ENCODE measurements at regions not wholly inside any gene's neighbourhood (a gene's known extent, or its start where the extent isn't known, plus 50 kb on each side); places are given as distances from the start of the nearest gene placed in this dataset.

DNA sequence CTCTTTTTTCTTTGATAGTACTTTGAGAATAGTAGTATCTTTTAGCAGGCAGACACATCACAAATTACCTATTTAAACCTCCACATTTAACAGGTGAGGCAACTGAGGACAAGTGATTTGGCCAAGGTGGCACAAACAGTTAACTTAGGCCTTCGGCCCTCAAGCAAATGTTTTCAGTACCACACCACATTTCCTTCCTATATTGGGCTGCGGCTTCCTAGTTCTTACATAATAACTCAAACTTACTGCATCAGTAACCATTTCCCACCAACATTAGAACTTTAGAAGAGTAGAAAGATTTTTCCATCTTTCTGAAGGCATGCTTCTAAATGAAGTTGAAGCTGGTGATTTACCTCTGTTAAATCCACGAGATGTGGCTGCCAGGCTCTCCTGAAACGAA lies 63.2 kb upstream of the SLC4A4 start:
- Histone ChIP-seq H3K27me3 (ENCODE audit: insufficient read depth in 3 of 3, low read length in 2 of 3) (no peaks in the 10 kb centered on the region), H3K36me3 (ENCODE audit: insufficient read depth in 1 of 2, low read depth in 1 of 2) (no peaks in the 10 kb centered on the region), H3K27ac (no peak overlapping the region), H3K4me3 (no peak overlapping the region), H3K4me1 (no peaks in the 10 kb centered on the region), H3K9me3 (no peaks in the 10 kb centered on the region)
- DNase-seq: no peak
- intact Hi-C loops (cut with DNase I): no loop called here
- ATAC-seq: no peak
- TF ChIP-seq, protein P1, sequence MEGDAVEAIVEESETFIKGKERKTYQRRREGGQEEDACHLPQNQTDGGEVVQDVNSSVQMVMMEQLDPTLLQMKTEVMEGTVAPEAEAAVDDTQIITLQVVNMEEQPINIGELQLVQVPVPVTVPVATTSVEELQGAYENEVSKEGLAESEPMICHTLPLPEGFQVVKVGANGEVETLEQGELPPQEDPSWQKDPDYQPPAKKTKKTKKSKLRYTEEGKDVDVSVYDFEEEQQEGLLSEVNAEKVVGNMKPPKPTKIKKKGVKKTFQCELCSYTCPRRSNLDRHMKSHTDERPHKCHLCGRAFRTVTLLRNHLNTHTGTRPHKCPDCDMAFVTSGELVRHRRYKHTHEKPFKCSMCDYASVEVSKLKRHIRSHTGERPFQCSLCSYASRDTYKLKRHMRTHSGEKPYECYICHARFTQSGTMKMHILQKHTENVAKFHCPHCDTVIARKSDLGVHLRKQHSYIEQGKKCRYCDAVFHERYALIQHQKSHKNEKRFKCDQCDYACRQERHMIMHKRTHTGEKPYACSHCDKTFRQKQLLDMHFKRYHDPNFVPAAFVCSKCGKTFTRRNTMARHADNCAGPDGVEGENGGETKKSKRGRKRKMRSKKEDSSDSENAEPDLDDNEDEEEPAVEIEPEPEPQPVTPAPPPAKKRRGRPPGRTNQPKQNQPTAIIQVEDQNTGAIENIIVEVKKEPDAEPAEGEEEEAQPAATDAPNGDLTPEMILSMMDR (IDR thresholded peaks at IDR 0.05): no peak
- 49 to 64% (median 57%) methylated on average over 4 of the region's 4 CpGs for WGBS, 3 donors

DNA sequence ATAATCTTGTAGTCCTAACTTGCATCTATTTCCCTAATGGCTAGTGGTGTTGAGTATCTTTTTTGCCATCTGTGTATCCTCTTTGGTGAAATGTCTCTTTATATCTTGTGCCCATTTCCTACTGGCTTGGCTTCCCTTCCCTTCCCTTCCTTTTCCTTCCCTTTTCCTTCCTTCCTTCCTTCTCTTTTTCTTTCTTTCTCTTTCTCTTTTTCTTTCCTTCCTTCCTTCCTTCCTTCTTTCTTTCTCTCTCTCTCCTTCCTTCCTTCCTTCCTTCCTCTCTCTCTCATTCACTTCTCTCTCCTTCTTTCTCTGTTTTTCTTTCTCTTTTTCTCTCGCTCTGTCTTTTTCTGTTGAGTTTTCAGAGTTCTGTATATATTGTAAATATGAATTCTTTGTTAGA lies 61.5 kb upstream of the SLC4A4 start:
- ATAC-seq (no peak), DNase-seq (no peak)
- H3K36me3 ChIP-seq (ENCODE audit: insufficient read depth in 1 of 2, low read depth in 1 of 2): no peaks in the 10 kb centered on the region
- no peaks in the 10 kb centered on the region for H3K27me3 ChIP-seq (ENCODE audit: insufficient read depth in 3 of 3, low read length in 2 of 3)
- no peak overlapping the region for H3K4me3 ChIP-seq
- 98 to 100% (median 100%) methylated on average over 1 of the region's 1 CpG for WGBS, 3 donors
- intact Hi-C loops (cut with DNase I): no loop called here
- H3K9me3 ChIP-seq: no peaks in the 10 kb centered on the region
- TF ChIP-seq, protein P1 (IDR thresholded peaks at IDR 0.05): no peak
- peaks cover 8% of the 10 kb centered on the region for H3K4me1 ChIP-seq
- H3K27ac ChIP-seq: no peak overlapping the region

DNA sequence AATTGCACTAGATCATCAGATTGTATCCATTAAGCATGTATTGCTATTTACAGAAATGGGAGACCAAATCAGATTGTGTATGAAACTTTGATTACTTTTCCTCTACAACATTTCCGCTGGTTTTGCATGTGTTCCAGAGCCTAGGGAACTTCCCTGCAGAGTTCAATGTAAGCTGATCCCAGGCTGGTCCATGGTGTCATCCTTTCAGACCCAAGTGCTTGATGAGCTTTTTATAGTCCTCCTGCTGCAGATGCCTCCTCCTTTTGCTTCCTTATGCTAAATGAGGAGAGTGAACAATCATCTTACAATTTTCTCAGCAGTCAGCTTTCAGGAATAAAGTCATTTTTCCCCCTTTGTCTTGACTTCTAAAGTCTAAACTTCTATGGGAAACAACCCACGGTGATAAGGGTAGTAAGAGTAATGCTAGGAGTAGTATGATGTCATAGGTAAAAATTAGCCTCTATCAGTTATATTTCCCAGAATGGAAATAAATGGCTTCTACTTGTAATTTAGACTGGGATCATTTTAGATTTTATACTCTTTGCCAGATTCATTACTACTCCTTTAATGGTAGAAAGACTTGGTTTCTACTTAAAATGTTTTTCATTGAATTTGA lies 55.1 kb upstream of the SLC4A4 start:
- intact Hi-C loops (cut with DNase I): loop anchor here in 1 of 2 donors (5.0 kb wide), 1 partner anchor 41 kb away; no protein-coding TSS in a partner anchor
- peak; percentile 61 to 98 (median 94) for ATAC-seq
- no peak for DNase-seq
- whole genome bisulfite sequencing, 3 donors: 16 to 36% (median 31%) methylated on average over 2 of the region's 2 CpGs
- peak overlapping the region; percentile 57 for H3K27ac ChIP-seq
- TF ChIP-seq, protein P1 (IDR thresholded peaks at IDR 0.05): no peak
- H3K4me3 ChIP-seq: peak overlapping the region; percentile 15
- H3K36me3 ChIP-seq (ENCODE audit: insufficient read depth in 1 of 2, low read depth in 1 of 2): no peaks in the 10 kb centered on the region
- H3K27me3 ChIP-seq (ENCODE audit: insufficient read depth in 3 of 3, low read length in 2 of 3): no peaks in the 10 kb centered on the region
- peaks cover 35% of the 10 kb centered on the region for H3K4me1 ChIP-seq
- no peaks in the 10 kb centered on the region for H3K9me3 ChIP-seq

DNA sequence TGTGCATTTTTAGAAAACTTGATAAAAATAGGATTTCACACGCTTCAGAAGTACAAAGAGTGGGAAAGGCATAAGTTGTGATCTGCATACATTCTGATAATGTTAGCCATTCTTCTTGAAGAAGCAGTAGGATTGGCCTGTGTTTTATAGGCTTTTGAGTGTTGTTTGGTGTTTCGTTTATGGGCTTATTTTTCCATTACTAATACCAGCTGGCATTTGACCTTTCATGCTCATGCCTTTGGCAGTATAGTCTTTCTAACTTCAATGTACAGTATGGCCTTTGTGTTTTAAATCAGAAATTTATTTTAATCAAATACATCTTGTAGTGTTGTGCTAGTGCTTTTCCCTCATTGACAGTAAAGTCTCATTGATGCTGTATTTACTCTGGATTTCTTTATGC lies 51.5 kb upstream of the SLC4A4 start:
- no peaks in the 10 kb centered on the region for H3K27me3 ChIP-seq (ENCODE audit: insufficient read depth in 3 of 3, low read length in 2 of 3)
- TF ChIP-seq, protein P1 (IDR thresholded peaks at IDR 0.05): no peak
- H3K4me1 ChIP-seq: peaks cover 46% of the 10 kb centered on the region
- intact Hi-C loops (cut with DNase I): loop anchor here in 1 of 2 donors (5.0 kb wide), 1 partner anchor 55 kb away; no protein-coding TSS in a partner anchor
- 54 to 62% (median 56%) methylated on average over 2 of the region's 2 CpGs for WGBS, 3 donors
- no peaks in the 10 kb centered on the region for H3K36me3 ChIP-seq (ENCODE audit: insufficient read depth in 1 of 2, low read depth in 1 of 2)
- H3K4me3 ChIP-seq: no peak overlapping the region
- H3K27ac ChIP-seq: no peak overlapping the region
- DNase-seq (no peak), ATAC-seq (no peak)
- no peaks in the 10 kb centered on the region for H3K9me3 ChIP-seq

DNA sequence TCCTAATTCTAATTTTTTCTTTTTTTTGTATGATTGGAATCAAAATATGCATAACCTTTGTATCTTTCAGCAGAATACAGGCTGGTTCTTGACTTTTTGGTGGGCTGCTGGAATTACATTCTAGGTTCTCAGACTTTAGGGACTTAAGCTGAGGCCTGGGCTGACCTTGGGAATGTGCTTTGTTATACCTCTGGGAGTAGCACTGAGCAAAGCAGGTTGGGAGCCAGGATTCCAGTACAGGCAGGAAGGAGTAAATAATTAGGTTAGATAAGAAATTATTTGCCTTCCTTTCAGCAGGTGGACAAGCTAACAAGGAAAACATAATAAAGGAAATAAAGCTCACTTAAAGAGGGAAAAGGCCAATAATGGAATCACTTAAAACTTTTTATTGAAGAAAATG lies 49.9 kb upstream of the SLC4A4 start:
- ATAC-seq (no peak), DNase-seq (no peak)
- peaks cover 38% of the 10 kb centered on the region for H3K4me1 ChIP-seq
- H3K4me3 ChIP-seq: no peak overlapping the region
- no peaks in the 10 kb centered on the region for H3K36me3 ChIP-seq (ENCODE audit: insufficient read depth in 1 of 2, low read depth in 1 of 2)
- H3K27me3 ChIP-seq (ENCODE audit: insufficient read depth in 3 of 3, low read length in 2 of 3): no peaks in the 10 kb centered on the region
- TF ChIP-seq, protein P1 (IDR thresholded peaks at IDR 0.05): no peak
- intact Hi-C loops (cut with DNase I): loop anchor here in 1 of 2 donors (5.0 kb wide), 1 partner anchor 57 kb away; no protein-coding TSS in a partner anchor
- no peaks in the 10 kb centered on the region for H3K9me3 ChIP-seq
- H3K27ac ChIP-seq: no peak overlapping the region
